ENCODE measurements at regions not wholly inside any gene's neighbourhood (a gene's known extent, or its start where the extent isn't known, plus 50 kb on each side); places are given as distances from the start of the nearest gene placed in this dataset.
A peak's percentile ranks its signal among the peaks of the same experiment; 100 is the strongest.

- DNase-seq (ENCODE audit: low spot score in 2 of 2) = peak; percentile 90 to 92
- no peak overlapping the region for H3K4me3 ChIP-seq (ENCODE audit: low read depth, poor library complexity, severe bottlenecking)
- intact Hi-C loops (cut with DNase I; ENCODE audit: low total_unique reads) = no loop called here
- 24 to 33% methylated on average over 7 of the region's 7 CpGs for WGBS, 2 donors
- no peak for TF ChIP-seq POLR2A (IDR thresholded peaks at IDR 0.05)
- TF ChIP-seq, protein P1, sequence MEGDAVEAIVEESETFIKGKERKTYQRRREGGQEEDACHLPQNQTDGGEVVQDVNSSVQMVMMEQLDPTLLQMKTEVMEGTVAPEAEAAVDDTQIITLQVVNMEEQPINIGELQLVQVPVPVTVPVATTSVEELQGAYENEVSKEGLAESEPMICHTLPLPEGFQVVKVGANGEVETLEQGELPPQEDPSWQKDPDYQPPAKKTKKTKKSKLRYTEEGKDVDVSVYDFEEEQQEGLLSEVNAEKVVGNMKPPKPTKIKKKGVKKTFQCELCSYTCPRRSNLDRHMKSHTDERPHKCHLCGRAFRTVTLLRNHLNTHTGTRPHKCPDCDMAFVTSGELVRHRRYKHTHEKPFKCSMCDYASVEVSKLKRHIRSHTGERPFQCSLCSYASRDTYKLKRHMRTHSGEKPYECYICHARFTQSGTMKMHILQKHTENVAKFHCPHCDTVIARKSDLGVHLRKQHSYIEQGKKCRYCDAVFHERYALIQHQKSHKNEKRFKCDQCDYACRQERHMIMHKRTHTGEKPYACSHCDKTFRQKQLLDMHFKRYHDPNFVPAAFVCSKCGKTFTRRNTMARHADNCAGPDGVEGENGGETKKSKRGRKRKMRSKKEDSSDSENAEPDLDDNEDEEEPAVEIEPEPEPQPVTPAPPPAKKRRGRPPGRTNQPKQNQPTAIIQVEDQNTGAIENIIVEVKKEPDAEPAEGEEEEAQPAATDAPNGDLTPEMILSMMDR (IDR thresholded peaks at IDR 0.05) = no peak
Observed at GRCh38 chr2:207238831-207239701, 73.3 kb upstream of the KLF7 start.

DNA sequence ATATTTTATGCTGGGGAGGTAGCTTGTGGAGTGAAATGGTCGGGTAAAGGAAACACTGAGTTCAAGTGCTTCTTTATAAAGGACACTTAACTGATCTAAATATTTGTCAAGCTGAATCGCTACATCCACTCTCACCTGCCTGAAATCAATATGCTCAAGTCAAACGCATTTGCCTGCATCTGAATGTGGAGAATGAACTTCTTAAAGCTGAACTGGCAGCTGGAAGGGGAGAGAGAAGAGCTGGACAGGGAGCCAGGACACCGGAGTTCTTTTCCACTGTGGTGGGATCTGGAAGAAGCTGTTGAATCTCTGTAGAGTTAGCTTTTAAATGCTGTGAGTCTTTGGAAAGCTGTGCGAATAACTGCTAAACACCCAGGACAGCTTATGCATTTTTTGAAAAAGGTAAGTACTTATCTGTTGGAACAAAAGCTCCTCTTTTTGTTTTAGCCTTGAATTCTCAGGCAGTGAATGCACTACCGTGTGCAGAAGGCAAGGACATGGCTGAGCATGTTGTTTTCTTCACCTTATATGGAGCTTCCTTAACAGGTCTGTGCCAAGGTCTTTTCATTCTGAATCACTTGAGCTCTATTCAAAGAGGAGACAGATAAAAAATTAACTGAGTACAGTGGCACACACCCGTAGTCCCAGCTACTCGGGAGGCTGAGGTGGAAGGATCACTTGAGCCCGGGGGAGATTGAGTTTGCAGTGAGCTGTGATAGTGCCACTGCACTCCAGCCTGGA is 74.2 kb upstream of the KLF7 start:
- no peak for DNase-seq (ENCODE audit: low spot score in 2 of 2)
- TF ChIP-seq, protein P1 (IDR thresholded peaks at IDR 0.05) = no peak
- no peak for TF ChIP-seq POLR2A (IDR thresholded peaks at IDR 0.05)
- WGBS, 2 donors = 32 to 39% methylated on average over 9 of the region's 9 CpGs

GRCh38 chr2:207240649-207241048 is 74.9 kb upstream of the KLF7 start:
- TF ChIP-seq POLR2A (IDR thresholded peaks at IDR 0.05) = no peak
- TF ChIP-seq, protein P1 (IDR thresholded peaks at IDR 0.05) = no peak
- no peak overlapping the region for H3K4me3 ChIP-seq (ENCODE audit: low read depth, poor library complexity, severe bottlenecking)
- 77 to 100% methylated on average over 1 of the region's 1 CpG for WGBS, 2 donors
- no peak for DNase-seq (ENCODE audit: low spot score in 2 of 2)
- intact Hi-C loops (cut with DNase I; ENCODE audit: low total_unique reads) = no loop called here

More for the DNA sequence above, 74.2 kb upstream of the KLF7 start:
- H3K4me3 ChIP-seq (ENCODE audit: low read depth, poor library complexity, severe bottlenecking) = no peak overlapping the region
- intact Hi-C loops (cut with DNase I; ENCODE audit: low total_unique reads) = no loop called here

DNA sequence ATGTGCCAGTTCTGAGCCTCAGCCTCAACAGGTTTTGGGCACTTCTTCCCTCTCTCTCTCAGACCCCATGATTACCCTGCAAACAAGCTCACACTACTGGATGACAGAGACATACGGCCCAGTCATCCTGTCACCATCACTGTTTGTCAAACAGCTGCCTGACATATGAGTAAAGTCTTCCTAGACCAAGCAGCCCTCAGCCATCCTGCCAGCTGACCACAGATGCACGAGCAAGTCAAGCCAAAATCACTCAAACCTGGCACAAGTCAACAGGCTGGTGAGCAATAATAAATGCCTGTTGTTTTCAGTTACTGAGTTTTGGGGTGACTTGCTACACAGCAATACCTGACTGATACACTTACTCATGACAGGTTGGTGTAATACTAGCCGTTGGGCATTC is 75.5 kb upstream of the KLF7 start:
- H3K4me3 ChIP-seq (ENCODE audit: low read depth, poor library complexity, severe bottlenecking) = no peak overlapping the region
- TF ChIP-seq, protein P1 (IDR thresholded peaks at IDR 0.05) = no peak
- TF ChIP-seq POLR2A (IDR thresholded peaks at IDR 0.05) = no peak
- DNase-seq (ENCODE audit: low spot score in 2 of 2) = no peak
- intact Hi-C loops (cut with DNase I; ENCODE audit: low total_unique reads) = no loop called here
- WGBS, 2 donors = 78 to 79% methylated on average over 3 of the region's 3 CpGs

- no peak overlapping the region for H3K4me3 ChIP-seq (ENCODE audit: low read depth, poor library complexity, severe bottlenecking)
- DNase-seq (ENCODE audit: low spot score in 2 of 2) = no peak
- TF ChIP-seq, protein P1 (IDR thresholded peaks at IDR 0.05) = no peak
- TF ChIP-seq POLR2A (IDR thresholded peaks at IDR 0.05) = no peak
- intact Hi-C loops (cut with DNase I; ENCODE audit: low total_unique reads) = no loop called here
- WGBS, 2 donors = 95 to 96% methylated on average over 1 of the region's 1 CpG
Observed at GRCh38 chr2:207243601-207244000, 77.9 kb upstream of the KLF7 start.

All from lower leg skin (tissue), 4 donors.